ENCODE measurements at regions not wholly inside any gene's neighbourhood (a gene's known extent, or its start where the extent isn't known, plus 50 kb on each side); places are given as distances from the start of the nearest gene placed in this dataset.
A peak's percentile ranks its signal among the peaks of the same experiment; 100 is the strongest.
"Not testable (repeated sequence)": the region's sequence is repeated elsewhere in the genome, so short reads cannot be mapped to it uniquely, and the experiment has no call there.

DNA sequence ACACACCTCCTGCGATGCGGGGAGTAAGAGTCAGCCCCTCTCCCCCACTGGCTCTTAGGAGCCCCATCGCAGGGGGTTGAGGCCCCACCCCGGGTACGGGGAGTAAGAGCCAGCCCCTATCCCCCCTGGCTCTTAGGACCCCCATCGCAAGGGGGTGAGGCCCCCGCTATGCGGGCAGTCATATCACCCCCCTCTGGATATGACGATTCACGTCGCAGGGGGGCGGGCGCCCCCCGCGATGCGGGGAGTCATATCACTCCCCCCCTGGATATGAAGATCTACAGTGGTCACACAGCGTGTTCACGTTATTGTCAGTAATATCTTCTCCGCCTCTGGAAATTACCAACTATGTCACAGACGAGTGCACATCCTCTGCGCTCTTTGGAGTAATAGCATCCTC lies 61.1 kb downstream of the DEFB131A start:
- not testable (repeated sequence) for DNase-seq

GRCh38 chr4:9506672-9507071 lies 62.5 kb downstream of the DEFB131A start:
- DNase-seq: not testable (repeated sequence)

DNA sequence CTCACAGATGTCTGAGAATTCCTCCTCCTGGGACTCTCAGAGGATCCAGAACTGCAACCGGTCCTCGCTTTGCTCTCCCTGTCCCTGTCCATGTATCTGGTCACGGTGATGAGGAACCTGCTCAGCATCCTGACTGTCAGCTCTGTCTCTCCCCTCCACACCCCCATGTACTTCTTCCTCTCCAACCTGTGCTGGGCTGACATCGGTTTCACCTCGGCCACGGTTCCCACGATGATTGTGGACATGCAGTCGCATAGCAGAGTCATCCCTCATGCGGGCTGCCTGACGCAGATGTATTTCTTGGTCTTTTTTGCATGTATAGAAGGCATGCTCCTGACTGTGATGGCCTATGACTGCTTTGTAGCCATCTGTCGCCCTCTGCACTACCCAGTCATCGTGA lies 68.7 kb downstream of the DEFB131A start:
- DNase-seq: not testable (repeated sequence)

GRCh38 chr4:9519631-9520030 lies 75.4 kb downstream of the DEFB131A start:
- not testable (repeated sequence) for DNase-seq

GRCh38 chr4:9522903-9523302 lies 78.7 kb downstream of the DEFB131A start:
- not testable (repeated sequence) for DNase-seq

GRCh38 chr4:9524406-9524805 lies 80.2 kb downstream of the DEFB131A start:
- not testable (repeated sequence) for DNase-seq

DNA sequence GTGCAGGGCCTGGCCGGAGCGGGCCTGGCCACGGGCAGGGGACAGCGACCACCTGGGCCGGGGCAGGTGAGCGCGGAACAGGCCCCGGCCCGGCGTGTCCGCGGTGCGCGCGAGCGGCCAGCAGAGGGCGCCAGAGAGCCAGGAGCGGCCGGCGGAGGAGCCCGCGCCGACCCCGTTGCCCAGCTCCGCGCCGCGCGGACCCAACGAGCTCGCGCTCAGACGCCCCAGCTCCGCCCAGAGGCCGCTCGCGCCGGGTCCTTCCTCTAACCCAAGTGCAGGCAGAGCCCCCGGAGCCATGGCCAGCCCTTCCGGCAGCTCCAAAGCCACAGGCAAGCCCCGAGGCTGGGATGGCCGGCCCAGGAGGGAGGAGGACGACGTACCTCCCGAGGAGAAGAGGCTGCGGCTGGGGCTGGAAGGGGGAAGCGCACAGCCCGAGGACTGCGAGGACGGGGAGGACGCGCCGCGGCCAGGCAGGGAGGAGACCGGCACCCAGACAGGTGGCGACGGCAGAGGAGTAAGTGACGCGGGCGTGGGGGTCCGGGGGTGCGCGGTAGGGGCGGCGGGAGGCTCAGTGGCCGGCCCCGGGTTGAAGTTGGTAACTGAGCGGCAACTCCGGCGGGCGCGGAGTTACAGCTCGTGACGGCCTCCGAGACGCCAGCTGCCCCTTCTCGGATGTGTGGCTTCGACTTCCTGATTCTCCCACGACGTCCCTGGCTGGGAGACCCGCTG lies 88.1 kb downstream of the DEFB131A start:
- DNase-seq: peak; percentile 69 to 75

- DNase-seq: not testable (repeated sequence)
These were observed 88.6 kb downstream of the DEFB131A start for GRCh38 chr4:9532863-9533192.

- DNase-seq: not testable (repeated sequence)
These were observed 92.9 kb downstream of the DEFB131A start for GRCh38 chr4:9537101-9537500.

DNA sequence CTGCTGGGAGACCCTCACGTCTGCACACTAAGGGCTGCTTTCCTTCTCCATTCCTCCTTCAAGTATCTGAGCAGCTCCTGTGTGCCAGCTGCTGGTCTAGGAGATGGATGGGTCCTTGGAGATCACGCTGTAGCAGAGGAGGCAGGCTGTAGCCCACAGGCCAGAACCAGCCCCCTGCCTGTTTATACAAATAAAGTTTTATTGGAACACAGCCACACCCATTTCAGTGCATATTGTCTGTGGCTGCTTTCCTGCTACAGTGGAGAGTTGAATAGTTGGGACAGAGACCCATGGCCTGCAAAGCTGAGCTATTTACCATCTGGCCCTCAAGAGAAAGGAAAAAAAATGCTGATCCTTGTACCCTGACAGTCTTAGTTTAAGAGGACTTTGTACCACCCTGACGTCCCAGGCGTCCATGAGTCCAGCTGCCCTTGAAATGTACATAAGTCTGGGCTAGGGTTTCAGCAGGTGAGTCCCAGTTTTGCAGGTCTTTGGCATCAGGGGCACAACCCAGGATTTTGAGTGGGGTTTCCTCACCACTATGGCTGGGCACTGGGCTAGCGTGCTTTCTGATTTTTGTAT lies 95.8 kb downstream of the DEFB131A start:
- not testable (repeated sequence) for DNase-seq

- not testable (repeated sequence) for DNase-seq
These were observed 97.2 kb downstream of the DEFB131A start for GRCh38 chr4:9541388-9541915.

DNA sequence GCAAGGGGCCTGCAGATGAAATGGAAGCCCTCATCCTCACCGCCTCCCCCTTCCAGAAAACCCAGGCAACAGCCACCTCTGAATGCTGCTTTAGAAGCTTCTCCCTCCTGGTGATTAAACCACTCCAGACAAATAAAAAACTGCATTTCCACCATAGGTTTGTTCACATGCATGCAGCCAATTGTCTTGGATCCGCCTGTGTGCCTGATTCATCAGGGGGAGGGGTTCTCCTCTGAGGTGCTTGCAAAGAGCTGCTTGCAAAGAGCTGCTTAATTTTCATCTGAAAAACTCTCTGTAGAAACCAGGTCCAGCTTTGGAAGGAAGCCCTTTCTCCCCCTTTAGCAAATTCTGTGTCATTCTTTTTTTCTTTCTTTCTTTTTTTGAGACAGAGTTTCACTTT lies 100.6 kb downstream of the DEFB131A start:
- DNase-seq: not testable (repeated sequence)

GRCh38 chr4:9547470-9547869 lies 103.3 kb downstream of the DEFB131A start:
- DNase-seq: not testable (repeated sequence)

DNA sequence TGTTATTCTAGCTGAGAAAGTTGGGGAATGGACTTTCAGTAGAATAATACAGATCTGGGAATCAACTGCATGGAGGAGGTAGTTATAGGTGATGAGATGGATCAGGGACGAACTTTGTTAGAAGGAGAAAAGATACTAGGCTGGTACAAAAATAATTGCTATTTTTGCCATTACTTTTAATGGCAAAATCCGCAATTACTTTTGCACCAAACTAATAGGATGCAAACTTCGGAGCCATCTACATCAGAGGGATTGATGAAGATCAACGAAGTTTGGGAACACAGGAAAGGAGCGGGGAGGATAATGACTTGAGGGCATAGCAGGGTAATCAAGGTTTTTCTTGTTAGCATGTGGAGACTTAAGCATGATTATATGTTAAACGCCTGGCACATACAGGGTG lies 111.9 kb downstream of the DEFB131A start:
- DNase-seq: not testable (repeated sequence)

- DNase-seq: peak; percentile 4 to 6
These were observed 133.7 kb downstream of the DEFB131A start for GRCh38 chr4:9577869-9578268.

GRCh38 chr4:9582880-9583279 lies 138.7 kb downstream of the DEFB131A start:
- DNase-seq: not testable (repeated sequence)

GRCh38 chr4:9592010-9592409 lies 147.8 kb downstream of the DEFB131A start:
- no peak for DNase-seq

- DNase-seq: no peak
These were observed 150.7 kb downstream of the DEFB131A start for GRCh38 chr4:9594948-9595347.

DNA sequence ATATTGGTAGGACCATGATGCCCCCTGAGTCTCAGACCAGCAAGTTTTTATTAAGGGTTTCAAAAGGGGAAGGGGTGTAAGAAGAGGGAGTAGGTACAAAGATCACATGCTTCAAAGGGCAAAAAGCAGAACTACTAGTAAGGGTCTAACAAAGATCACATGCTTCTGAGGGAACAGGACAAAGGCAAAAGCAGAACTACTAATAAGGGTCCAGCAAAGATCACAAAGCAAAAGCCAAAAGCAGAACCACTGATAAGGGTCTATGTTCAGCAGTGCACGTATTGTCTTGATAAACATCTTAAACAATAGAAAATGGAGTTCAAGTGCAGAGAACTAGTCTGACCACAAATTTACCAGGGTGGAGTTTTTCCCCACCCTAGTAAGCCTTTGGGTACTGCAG lies 151.3 kb downstream of the DEFB131A start:
- DNase-seq: not testable (repeated sequence)

DNA sequence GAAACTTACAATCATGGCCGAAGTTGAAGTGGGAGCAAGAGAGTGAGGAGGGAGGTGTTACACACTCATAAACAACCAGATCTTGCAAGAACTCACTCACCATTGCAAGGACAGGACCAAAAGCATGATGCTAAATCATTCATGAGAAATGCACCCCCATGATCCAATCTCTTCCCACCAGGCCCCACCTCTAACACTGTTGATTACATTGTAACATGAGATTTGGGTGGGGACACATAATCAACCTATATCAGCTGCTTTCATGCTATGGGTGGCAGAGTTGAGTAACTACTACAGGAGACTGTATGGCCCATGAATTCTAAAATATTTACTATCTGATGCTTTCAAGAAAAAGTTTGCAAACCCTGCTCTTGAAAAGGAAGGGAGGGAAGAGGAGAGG lies 155.1 kb downstream of the DEFB131A start:
- no peak for DNase-seq

DNA sequence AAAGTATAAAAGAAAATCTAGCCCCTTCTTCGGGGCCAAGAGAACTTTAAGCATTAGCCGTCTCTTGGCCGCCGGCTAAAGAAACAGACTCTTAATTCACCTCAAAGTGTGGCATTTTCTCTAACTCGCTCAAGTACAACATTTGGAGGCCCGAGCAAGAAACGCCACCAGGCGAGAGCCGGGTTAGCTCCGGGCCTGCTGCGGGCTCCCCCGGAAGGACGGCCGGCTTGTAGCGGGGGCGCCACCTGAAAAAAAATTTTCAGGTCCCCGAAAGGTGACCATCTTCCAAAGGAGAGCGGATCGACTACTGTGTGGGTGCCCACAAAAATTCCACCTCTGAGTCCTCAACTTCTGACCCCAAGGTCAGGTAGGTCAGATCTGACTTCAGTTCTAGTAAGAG lies 156.0 kb downstream of the DEFB131A start:
- DNase-seq: no peak

DNA sequence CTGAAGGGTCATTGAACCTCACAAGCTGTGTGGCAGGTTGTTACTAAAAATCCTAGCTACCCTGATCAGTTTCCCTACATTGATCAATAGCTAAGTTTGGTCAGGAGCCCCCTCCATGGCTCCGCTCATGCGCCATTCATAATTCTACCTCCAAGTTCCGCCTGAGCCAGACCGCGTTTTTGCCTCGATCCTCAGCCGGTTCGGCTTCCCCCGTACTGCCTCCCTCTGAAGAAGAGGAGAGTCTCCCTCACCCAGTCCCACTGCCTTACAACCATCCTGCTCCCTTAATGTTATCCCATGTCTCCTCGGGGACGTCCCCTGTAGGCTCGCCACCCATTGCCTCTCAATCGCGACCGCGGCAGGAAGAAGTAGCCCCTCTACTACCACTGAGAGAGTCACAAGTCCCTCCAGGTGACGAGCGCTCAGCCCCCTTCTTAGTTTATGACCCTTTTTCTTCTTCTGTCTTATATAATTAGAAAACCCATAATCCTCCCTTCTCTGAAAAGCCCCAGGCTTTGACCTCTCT lies 158.2 kb downstream of the DEFB131A start:
- DNase-seq: no peak

DNA sequence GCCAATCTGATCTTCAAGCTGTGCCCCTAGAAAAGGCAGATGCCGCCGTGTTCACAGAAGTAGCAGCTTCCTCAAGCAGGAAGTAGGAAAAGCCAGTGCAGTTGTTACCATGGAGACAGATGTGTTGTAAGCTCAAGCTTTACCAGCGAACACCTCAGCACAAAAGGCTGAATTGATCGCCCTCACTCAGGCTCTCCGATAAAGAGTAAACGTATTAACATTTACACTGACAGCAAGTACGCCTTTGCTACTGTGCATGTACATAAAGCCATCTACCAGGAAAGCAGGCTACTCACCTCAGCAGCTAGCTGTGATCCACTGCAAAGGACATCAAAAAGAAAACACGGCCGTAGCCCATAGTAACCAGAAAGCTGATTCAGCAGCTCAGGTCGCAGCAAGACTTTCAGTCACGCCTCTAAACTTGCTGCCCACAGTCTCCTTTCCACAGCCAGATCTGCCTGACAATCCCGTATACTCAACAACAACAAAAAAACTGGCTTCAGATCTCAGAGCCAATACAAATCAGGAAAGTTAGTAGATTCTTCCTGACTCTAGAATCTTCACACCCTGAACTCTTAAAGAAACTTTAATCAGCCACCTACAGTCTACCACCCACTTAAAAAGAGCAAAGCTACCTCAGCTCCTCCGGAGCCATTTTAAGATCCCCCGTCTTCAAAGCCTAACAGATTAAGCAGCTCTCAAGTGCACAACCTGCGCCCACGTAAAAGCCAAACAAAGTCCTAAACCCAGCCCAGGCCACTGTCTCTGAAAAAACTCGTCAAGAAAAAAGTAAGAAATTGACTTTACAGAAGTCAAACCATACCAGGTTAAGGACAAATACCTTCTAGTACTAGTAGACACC lies 160.0 kb downstream of the DEFB131A start:
- peak; percentile 21 to 38 for DNase-seq
